ENCODE measurements at regions not wholly inside any gene's neighbourhood (a gene's known extent, or its start where the extent isn't known, plus 50 kb on each side); places are given as distances from the start of the nearest gene placed in this dataset.

DNA sequence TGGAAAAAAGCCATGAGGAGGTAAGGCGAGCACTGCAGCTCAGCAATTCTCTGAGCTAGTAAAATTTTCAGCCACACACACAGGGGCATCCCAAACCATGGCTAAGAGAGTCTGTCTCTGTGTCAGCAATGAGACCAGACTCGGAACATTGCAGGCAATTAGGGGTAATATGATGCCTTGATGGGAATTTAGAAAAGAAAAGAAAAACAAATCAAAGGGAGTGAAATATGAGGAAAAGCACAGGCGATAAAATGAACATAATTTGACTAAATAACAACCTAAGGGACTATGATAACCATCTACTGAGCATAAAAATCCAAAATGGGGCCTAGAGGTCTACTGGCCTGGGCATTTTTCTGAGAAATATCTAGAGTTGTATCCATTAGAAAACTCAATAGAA lies 546.0 kb upstream of the PSMD7 start:
- no peak overlapping the region for H3K4me2 ChIP-seq (ENCODE audit: control insufficient read depth, insufficient read depth)
- no peak overlapping the region for H2AFZ ChIP-seq (ENCODE audit: control insufficient read depth, low read depth, low read length)
- POLR2A ChIA-PET: no interaction called here
- H3K9ac ChIP-seq (ENCODE audit: control insufficient read depth, insufficient read depth, low read length): no peak overlapping the region
- H4K20me1 ChIP-seq (ENCODE audit: control insufficient read depth, insufficient read depth): no peaks in the 10 kb centered on the region
- FAIRE-seq: no peak
- in situ Hi-C loops (cut with MboI) (no loop called here), intact Hi-C loops (cut with micrococcal nuclease; ENCODE audit: unreplicated experiment) (no loop called here)
- WGBS (ENCODE audit: insufficient coverage, insufficient replicate concordance, low lambda C conversion rate, missing lambda C conversion rate): 8% methylated on average over 3 of the region's 3 CpGs
- H3K27me3 ChIP-seq (replicated peaks in 1 of 2; ENCODE audit: control insufficient read depth in 2 of 2, insufficient read depth in 2 of 2, low read length in 1 of 2): no peaks in the 10 kb centered on the region
- no peaks in the 10 kb centered on the region for H3K4me1 ChIP-seq (ENCODE audit: control insufficient read depth, insufficient read depth, low read length)
- SMC1A ChIA-PET (ENCODE audit: uncharacterized antibody, unreplicated experiment): no interaction called here
- CTCF ChIA-PET: no interaction called here
- no peak for DNase-seq (ENCODE audit: low read depth, low spot score)
- no peak for TF ChIP-seq MEF2A (IDR thresholded peaks at IDR 0.05; ENCODE audit: insufficient read depth, low read depth, low read length)
- no peak for TF ChIP-seq ZNF592 (IDR thresholded peaks at IDR 0.05)
- no peak for TF ChIP-seq ASH2L (IDR thresholded peaks at IDR 0.05; ENCODE audit: borderline replicate concordance, low read depth)
- TF ChIP-seq EED (IDR thresholded peaks at IDR 0.05; ENCODE audit: low read depth): no peak
- TF ChIP-seq BMI1 (IDR thresholded peaks at IDR 0.05; ENCODE audit: borderline replicate concordance): no peak
- no peak for TF ChIP-seq CBX3 (IDR thresholded peaks at IDR 0.05; ENCODE audit: borderline replicate concordance, low read depth)
- TF ChIP-seq FOS (IDR thresholded peaks at IDR 0.05; ENCODE audit: borderline replicate concordance, extremely low read depth, insufficient read length): no peak
- no peak for TF ChIP-seq RAD51 (IDR thresholded peaks at IDR 0.05)
- no peak for TF ChIP-seq IRF5 (IDR thresholded peaks at IDR 0.05; ENCODE audit: borderline replicate concordance)
- TF ChIP-seq SMARCA5 (IDR thresholded peaks at IDR 0.05): no peak
- no peak for TF ChIP-seq GABPA (IDR thresholded peaks at IDR 0.05; ENCODE audit: low read depth)
- TF ChIP-seq RB1 (IDR thresholded peaks at IDR 0.05; ENCODE audit: borderline replicate concordance): no peak
- TF ChIP-seq ZNF207 (IDR thresholded peaks at IDR 0.05; ENCODE audit: borderline replicate concordance): no peak
- TF ChIP-seq EP300 (IDR thresholded peaks at IDR 0.05; ENCODE audit: borderline replicate concordance in 1 of 2, control insufficient read depth in 1 of 2, low read depth in 2 of 2, low read length in 2 of 2): no peak
- TF ChIP-seq CREB1 (IDR thresholded peaks at IDR 0.05; ENCODE audit: low read depth): no peak
- TF ChIP-seq CREM (IDR thresholded peaks at IDR 0.05; ENCODE audit: low read depth): no peak
- TF ChIP-seq, protein P1, sequence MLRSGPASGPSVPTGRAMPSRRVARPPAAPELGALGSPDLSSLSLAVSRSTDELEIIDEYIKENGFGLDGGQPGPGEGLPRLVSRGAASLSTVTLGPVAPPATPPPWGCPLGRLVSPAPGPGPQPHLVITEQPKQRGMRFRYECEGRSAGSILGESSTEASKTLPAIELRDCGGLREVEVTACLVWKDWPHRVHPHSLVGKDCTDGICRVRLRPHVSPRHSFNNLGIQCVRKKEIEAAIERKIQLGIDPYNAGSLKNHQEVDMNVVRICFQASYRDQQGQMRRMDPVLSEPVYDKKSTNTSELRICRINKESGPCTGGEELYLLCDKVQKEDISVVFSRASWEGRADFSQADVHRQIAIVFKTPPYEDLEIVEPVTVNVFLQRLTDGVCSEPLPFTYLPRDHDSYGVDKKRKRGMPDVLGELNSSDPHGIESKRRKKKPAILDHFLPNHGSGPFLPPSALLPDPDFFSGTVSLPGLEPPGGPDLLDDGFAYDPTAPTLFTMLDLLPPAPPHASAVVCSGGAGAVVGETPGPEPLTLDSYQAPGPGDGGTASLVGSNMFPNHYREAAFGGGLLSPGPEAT (IDR thresholded peaks at IDR 0.05; ENCODE audit: low read depth): no peak
- RAD21 ChIA-PET (ENCODE audit: unreplicated experiment): no interaction called here
- no peaks in the 10 kb centered on the region for H3K79me2 ChIP-seq (ENCODE audit: control insufficient read depth, insufficient read depth, low read length)
- H3K9me3 ChIP-seq (replicated peaks; ENCODE audit: control insufficient read depth, insufficient read depth, low read length): no peaks in the 10 kb centered on the region
- no TSS peak for BruUV-seq (replicated peaks)
- no peaks in the 10 kb centered on the region for H3K36me3 ChIP-seq (ENCODE audit: control insufficient read depth in 2 of 2, insufficient read depth in 2 of 2, low read length in 1 of 2)
- no peak overlapping the region for H3K27ac ChIP-seq (ENCODE audit: control insufficient read depth, insufficient read depth)
- no peak overlapping the region for H3K4me3 ChIP-seq
- no peak for ATAC-seq
